Esophagus squamous epithelium (tissue), 5 donors: ENCODE measurements at regions not wholly inside any gene's neighbourhood (a gene's known extent, or its start where the extent isn't known, plus 50 kb on each side); places are given as distances from the start of the nearest gene placed in this dataset.
"Not testable (repeated sequence)": the region's sequence is repeated elsewhere in the genome, so short reads cannot be mapped to it uniquely, and the experiment has no call there.

ENCODE experiments used
- DNase-seq: peaks from one replicate; lab custom pipeline; 2025; lab: John Stamatoyannopoulos, UW
- H3K27ac ChIP-seq, 4 donors: fragments of 200-600 bp; sonication (generic); one replicate each; pipeline ENCODE4 v1.5.1; 2016 to 2019; ENCODE audit warnings: mild to moderate bottlenecking in 1 of 4
- H3K27me3 ChIP-seq, 4 donors: fragments of 200-600 bp; sonication (generic); 1 replicate in 3 of 4; 2 replicates in 1 of 4; pipeline versions ENCODE4 v1.5.1 to v1.6.0; 2017 to 2021; ENCODE audit warnings: antibody characterized with exemption in 1 of 4
- H3K36me3 ChIP-seq, 3 donors: fragments of 200-600 bp; sonication (generic); one replicate each; pipeline ENCODE4 v1.5.1; 2016 to 2019
- H3K4me1 ChIP-seq, 3 donors: fragments of 200-600 bp; sonication (generic); one replicate each; pipeline ENCODE4 v1.5.1; 2017 to 2019
- H3K4me3 ChIP-seq, 4 donors: fragments of 200-600 bp; sonication (generic); 1 replicate in 3 of 4; 2 replicates in 1 of 4; pipeline ENCODE4 v1.5.1; 2016 to 2019; ENCODE audit warnings: mild to moderate bottlenecking in 2 of 4, moderate library complexity in 1 of 4
- H3K9me3 ChIP-seq, 3 donors: fragments of 200-600 bp; sonication (generic); one replicate each; pipeline ENCODE4 v1.5.1; 2016 to 2019
- POLR2A ChIP-seq, 4 donors: fragments of 450-650 bp; IDR thresholded peaks; one replicate each; pipeline ENCODE4 v1.6.1; 2017; ENCODE audit warnings: antibody characterized with exemption in 4 of 4, mild to moderate bottlenecking in 4 of 4, moderate library complexity in 3 of 4
- WGBS, 2 donors: methylation state at CpG; one replicate each; pipeline ENCODE4 v1.1.5; 2018; 5-methylcytosine and 5-hydroxymethylcytosine counted together
- intact Hi-C: fragments of 100-400 bp; cut with DNase I; formaldehyde crosslinking; loops from one replicate; pipeline ENCODE4 v1.15.0; 2022
- TF ChIP-seq, protein P1 (sequence below), 6 experiments: fragments of 450-650 bp in 4 of 6; fragments of 200-600 bp in 2 of 6; sonication (generic) in 2 of 6; IDR thresholded peaks; one replicate each; pipeline ENCODE4 v1.5.1; 2016 to 2019; ENCODE audit warnings: antibody characterized with exemption in 6 of 6, mild to moderate bottlenecking in 4 of 6, moderate library complexity in 4 of 6
- donor health status: DM: yes; HTN: yes; CAD: no.

DNA sequence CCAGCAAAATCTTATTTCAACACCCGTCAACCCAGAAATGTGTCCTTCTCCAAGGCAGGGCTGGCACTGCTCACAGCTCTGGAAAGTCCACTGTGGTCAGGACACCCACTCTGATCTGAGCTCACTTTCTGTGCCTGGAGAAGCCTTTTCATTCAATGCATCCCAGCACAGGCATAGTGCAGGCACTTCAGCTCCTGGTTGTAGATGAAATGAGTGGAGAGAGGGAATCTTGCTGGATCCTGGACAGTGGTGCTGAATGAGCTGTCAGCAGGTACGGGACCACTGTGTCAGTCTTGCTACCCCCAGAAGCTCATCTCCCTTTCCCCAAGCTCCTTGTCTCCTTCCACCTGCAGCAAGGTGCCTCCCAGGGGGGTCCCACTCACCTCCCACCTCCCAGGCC, 86.1 kb upstream of the SALL1 start:
- TF ChIP-seq, protein P1, sequence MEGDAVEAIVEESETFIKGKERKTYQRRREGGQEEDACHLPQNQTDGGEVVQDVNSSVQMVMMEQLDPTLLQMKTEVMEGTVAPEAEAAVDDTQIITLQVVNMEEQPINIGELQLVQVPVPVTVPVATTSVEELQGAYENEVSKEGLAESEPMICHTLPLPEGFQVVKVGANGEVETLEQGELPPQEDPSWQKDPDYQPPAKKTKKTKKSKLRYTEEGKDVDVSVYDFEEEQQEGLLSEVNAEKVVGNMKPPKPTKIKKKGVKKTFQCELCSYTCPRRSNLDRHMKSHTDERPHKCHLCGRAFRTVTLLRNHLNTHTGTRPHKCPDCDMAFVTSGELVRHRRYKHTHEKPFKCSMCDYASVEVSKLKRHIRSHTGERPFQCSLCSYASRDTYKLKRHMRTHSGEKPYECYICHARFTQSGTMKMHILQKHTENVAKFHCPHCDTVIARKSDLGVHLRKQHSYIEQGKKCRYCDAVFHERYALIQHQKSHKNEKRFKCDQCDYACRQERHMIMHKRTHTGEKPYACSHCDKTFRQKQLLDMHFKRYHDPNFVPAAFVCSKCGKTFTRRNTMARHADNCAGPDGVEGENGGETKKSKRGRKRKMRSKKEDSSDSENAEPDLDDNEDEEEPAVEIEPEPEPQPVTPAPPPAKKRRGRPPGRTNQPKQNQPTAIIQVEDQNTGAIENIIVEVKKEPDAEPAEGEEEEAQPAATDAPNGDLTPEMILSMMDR (IDR thresholded peaks at IDR 0.05), result no peak
- TF ChIP-seq POLR2A (IDR thresholded peaks at IDR 0.05), result no peak
- H3K27me3 ChIP-seq, result peaks cover 0 to 91% (median 2%) of the 10 kb centered on the region in 4 donors
- no peaks in the 10 kb centered on the region for H3K4me1 ChIP-seq
- WGBS, 2 donors, result 72 to 83% methylated on average over 1 to 2 of the region's 2 CpGs
- no peak for DNase-seq
- H3K9me3 ChIP-seq, result no peaks in the 10 kb centered on the region
- intact Hi-C loops, result no loop called here
- no peak overlapping the region for H3K27ac ChIP-seq
- H3K4me3 ChIP-seq, result no peak overlapping the region
- no peaks in the 10 kb centered on the region for H3K36me3 ChIP-seq

DNA sequence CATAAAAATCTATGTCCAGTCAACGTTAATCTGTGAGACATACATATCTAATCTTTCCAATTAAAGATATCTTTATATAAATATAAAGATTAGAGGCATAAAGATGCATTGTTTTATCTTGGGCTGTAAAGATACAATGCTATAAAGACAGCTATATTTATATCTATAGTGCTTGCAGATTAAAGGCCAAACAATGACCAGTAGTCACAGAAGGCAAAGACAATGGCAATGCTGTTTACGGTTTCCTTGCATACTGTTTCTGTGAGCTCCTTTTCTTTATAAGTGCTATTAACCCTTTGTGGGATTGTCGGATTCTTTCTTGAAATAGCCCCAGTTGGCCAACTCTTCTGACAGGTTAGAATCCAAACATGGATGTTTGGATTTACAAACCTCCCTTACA, 85.5 kb upstream of the SALL1 start:
- no peak for DNase-seq
- no peak for TF ChIP-seq POLR2A (IDR thresholded peaks at IDR 0.05)
- TF ChIP-seq, protein P1 (IDR thresholded peaks at IDR 0.05), result no peak
- Histone ChIP-seq H3K4me1 (no peaks in the 10 kb centered on the region), H3K4me3 (no peak overlapping the region), H3K9me3 (no peaks in the 10 kb centered on the region), H3K27ac (no peak overlapping the region), H3K27me3 (peaks cover 0 to 91% (median 2%) of the 10 kb centered on the region in 4 donors), H3K36me3 (no peaks in the 10 kb centered on the region)
- WGBS, 2 donors, result 41 to 43% methylated on average over 3 of the region's 3 CpGs
- intact Hi-C loops, result no loop called here

DNA sequence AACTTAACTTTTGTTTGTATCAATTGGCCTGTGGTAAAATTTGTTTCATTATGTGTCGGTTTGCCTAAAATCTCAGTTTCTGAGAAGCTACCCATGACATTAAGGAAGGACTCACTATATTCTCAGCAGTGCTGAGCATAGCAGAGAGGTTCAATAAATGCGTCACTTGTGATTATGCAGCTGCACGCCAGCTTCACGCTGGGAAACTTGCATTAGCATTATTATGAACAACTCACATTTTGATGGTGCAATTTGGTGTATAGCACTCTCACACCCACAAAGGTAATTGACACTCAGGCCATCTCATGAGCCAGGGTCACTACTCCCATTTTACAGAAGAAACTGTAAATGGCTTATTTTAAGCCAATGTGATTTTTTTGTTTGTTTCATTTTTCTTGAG, 80.6 kb upstream of the SALL1 start:
- intact Hi-C loops, result no loop called here
- no peak for TF ChIP-seq POLR2A (IDR thresholded peaks at IDR 0.05)
- TF ChIP-seq, protein P1 (IDR thresholded peaks at IDR 0.05), result no peak
- WGBS, 2 donors, result 66 to 67% methylated on average over 1 to 4 of the region's 4 CpGs
- H3K4me3 ChIP-seq, result no peak overlapping the region
- no peaks in the 10 kb centered on the region for H3K4me1 ChIP-seq
- no peak for DNase-seq
- H3K9me3 ChIP-seq, result no peaks in the 10 kb centered on the region
- H3K27ac ChIP-seq, result no peak overlapping the region
- no peaks in the 10 kb centered on the region for H3K36me3 ChIP-seq
- peaks cover 0 to 52% (median 2%) of the 10 kb centered on the region in 4 donors for H3K27me3 ChIP-seq

DNA sequence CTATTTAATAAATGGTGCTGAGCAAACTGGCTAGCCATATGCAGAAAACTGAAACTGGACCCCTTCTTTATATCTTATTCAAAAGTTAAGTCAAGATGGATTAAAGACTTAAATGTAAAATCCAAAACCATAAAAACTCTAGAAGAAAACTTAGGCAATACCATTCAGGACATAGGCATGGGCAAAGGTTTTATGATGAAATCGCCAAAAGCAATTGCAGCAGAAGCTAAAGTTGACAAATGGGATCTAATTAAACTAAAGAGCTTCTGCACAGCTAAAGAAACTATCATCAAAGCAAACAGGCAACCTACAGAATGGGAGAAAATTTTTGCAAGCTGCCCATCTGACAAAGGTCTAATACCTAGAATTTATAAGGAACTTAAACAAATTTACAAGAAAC, 79.0 kb upstream of the SALL1 start:
- H3K4me3 ChIP-seq, H3K36me3 ChIP-seq, H3K9me3 ChIP-seq, H3K4me1 ChIP-seq, DNase-seq, H3K27ac ChIP-seq, intact Hi-C loops: not testable (repeated sequence)
- WGBS, 2 donors, result 73 to 81% methylated on average over 1 of the region's 1 CpG
- H3K27me3 ChIP-seq, result peaks cover 0 to 45% (median 2%) of the 10 kb centered on the region in 4 donors

DNA sequence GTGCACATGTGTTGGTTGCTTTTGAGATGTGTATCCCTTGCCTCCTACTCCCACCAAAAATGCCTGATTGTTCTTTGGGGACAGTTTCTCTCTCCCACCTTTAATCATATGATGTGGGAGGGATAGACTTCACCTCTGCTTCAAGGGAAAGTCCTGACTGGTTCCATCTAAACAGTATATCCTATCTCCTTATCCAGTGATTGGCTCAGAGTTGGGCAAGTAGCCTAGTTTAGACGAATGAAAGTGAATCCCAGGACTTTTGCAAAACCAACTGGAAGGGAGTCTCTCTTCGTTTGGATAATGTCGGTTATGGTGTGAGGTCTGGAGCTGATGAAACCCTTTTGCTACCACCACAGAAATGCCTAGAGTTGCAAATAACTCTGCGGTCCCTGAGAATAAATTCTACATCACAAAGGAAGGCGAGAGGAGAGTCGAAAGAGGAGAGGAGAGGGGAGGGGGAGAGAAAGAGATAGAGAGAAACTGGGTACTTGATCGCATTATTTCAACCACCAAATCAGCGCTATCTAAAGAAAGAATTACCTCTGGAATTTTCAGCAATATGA, 77.1 kb upstream of the SALL1 start:
- Histone ChIP-seq H3K9me3 (no peaks in the 10 kb centered on the region), H3K4me1 (no peaks in the 10 kb centered on the region), H3K36me3 (no peaks in the 10 kb centered on the region), H3K27ac (no peak overlapping the region), H3K4me3 (no peak overlapping the region), H3K27me3 (peaks cover 0 to 27% (median 0%) of the 10 kb centered on the region in 4 donors)
- 65 to 72% methylated on average over 7 to 8 of the region's 8 CpGs for WGBS, 2 donors
- TF ChIP-seq, protein P1 (IDR thresholded peaks at IDR 0.05), result no peak
- TF ChIP-seq POLR2A (IDR thresholded peaks at IDR 0.05), result no peak
- DNase-seq, result no peak
- intact Hi-C loops, result no loop called here

DNA sequence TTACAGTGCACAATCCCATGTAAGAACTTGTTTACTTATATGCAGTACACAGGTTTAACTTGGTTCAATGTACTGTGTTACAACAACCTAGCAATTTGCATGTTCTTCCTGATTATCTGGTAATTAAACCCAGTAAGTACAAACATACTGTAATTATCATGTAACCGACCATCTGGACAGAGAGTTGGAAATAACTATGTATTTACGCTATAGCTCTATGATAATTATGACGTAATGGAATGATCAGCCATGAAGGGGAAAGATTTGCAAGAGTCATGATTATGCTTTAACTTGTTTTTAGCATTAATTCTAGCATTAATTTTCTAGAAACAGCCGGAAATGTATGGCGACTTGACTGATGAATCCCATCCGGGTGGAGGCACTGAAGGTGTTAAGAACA, 74.8 kb upstream of the SALL1 start:
- TF ChIP-seq, protein P1 (IDR thresholded peaks at IDR 0.05), result no peak
- no peak for TF ChIP-seq POLR2A (IDR thresholded peaks at IDR 0.05)
- H3K4me1 ChIP-seq, result no peaks in the 10 kb centered on the region
- no peak overlapping the region for H3K27ac ChIP-seq
- no peak overlapping the region for H3K4me3 ChIP-seq
- H3K36me3 ChIP-seq, result no peaks in the 10 kb centered on the region
- no peak for DNase-seq
- peaks cover 0 to 20% (median 0%) of the 10 kb centered on the region in 4 donors for H3K27me3 ChIP-seq
- H3K9me3 ChIP-seq, result no peaks in the 10 kb centered on the region
- intact Hi-C loops, result no loop called here
- WGBS, 2 donors, result 72 to 76% methylated on average over 6 of the region's 6 CpGs
